GM18520 (cell line): ENCODE measurements at regions not wholly inside any gene's neighbourhood (a gene's known extent, or its start where the extent isn't known, plus 50 kb on each side); places are given as distances from the start of the nearest gene placed in this dataset.
"Not testable (repeated sequence)": the region's sequence is repeated elsewhere in the genome, so short reads cannot be mapped to it uniquely, and the experiment has no call there.

Experiments used
- ATAC-seq: cut with Tn5 transposase; IDR thresholded peaks from one replicate; pipeline ENCODE4 v1.9.1; 2021; ENCODE audit not compliant: unreplicated experiment

DNA sequence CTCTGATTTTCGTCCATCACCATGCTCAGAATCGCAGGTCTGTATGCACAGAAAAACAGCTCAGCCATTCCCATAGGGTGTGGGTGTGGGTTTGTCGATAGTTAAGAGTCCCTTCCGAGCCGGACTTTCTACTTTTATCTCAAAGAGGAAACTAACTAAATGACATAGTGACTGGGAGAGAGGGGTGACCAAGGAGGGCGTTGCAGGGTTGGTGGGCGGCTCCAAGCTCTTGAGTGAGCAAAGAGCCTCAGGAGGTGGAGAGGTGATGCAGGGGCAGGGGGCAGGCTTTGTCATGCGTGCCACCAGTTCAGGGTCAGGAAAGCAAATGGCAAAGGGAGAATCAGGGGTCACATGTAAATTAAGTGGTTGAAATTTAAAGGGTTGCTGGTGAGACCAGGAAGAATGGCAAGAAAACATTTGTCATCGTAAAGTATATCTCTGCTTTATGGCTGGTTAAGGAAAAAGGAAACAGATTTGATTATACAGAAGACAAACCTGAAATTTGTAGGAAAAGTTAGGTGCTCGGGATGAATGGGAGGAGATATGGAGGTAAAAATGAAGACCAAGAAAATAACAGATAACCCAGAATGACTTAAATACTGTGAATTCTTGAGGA, 249.0 kb downstream of the SETD4 start:
- ATAC-seq: no peak

DNA sequence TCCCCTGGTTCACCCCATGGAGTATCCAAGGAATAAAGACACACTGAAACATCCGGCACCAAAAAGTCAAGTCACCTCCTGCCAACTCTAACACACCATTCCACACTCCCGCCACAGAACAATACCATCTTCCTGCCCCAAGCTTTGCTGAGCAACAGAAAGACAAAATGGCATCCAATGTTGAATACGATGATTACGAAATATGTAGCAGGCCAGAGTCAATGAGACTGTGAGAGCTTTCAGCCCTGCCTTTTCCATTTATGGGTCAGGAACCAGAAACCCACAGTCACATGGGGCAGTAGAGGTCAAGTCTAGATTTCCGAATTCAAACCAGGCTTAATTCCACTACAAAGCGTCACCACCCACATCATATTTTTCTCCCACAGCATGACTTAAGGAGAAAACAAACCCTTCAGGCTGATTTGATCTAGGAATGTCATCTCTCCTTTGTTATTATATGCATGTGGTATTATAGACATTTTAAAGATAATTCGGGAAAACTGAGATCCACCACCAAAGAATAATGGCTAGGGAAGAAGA, 249.8 kb downstream of the SETD4 start:
- no peak for ATAC-seq

DNA sequence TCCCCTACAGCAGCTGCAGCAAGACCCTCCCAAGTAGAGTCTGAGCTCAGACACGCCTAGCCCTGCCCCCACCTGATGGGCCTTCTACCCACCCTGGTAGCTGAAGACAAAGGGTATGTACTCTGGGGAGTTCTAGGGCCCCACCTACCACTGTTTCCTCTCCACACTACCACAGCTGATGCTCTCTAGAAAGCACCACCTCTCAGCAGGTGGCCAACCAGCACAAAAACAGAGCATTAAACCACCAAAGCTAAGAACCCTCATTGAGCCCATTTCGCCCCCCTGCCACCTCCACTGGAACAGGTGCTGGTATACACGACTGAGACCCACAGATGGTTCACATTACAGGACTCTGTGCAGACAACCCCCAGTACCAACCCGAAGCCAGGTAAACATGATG, 258.9 kb downstream of the SETD4 start:
- no peak for ATAC-seq

DNA sequence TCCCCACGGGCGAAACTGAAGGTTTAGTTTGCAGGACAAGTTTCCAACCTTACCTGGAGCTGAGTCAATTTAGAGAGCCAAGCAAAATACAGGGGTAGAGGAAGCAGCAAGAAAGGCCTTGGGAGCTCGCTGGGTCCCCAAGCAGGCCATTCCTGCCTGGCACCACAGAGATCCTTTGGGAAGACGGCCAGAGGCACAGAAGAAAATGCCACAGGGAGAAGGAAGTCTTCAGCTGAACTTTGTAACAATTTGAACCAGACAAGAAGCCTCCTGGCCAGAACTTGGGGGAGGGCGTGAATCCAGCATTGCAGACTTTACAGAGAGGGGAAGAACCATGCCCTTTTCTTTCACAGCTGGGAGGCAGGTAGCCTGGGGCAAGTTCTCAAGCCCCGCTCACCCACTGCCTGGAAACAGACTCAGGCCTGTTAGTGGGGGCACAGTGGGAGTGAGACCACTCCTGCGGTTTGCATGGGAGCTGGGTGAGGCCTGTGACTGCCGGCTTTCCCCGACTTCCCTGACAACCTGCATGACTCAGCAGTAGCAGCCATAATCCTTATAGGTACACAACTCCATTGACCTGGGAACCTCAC, 259.4 kb downstream of the SETD4 start:
- ATAC-seq: not testable (repeated sequence)

DNA sequence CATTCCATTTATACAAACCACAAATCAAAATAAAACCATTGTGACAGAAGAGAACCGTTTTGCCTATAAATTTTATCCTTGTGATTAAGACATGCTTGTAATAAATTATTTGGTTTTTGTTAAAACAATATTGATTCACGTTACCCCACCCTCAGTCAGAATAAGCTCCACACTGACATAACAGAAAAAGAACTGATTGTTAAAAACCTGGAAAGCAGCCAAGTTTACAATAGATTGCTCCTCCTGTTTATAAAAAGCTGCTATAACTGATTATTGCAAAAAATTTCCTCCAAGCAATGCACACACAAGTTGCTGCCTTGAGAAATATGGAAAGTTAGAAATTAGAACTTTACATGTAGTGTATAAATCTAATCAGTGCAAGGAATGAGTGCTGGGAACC, 263.5 kb downstream of the SETD4 start:
- no peak for ATAC-seq

DNA sequence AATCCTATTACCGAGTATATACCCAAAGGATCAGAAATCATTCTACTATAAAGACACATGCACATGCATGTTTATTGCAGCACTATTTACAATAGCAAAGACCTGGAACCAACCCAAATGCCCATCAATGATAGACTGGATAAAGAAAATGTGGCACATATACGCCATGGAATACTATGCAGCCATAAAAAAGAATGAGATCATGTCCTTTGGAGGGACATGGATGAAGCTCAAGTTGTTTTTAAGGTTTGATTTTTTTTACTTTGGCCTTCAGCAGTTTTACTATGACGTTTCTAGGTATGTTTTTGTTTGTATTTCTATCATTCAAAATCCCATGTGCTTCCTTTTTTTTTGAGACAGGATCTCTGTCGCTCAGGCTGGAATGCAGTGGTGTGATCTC, 265.8 kb downstream of the SETD4 start:
- not testable (repeated sequence) for ATAC-seq

DNA sequence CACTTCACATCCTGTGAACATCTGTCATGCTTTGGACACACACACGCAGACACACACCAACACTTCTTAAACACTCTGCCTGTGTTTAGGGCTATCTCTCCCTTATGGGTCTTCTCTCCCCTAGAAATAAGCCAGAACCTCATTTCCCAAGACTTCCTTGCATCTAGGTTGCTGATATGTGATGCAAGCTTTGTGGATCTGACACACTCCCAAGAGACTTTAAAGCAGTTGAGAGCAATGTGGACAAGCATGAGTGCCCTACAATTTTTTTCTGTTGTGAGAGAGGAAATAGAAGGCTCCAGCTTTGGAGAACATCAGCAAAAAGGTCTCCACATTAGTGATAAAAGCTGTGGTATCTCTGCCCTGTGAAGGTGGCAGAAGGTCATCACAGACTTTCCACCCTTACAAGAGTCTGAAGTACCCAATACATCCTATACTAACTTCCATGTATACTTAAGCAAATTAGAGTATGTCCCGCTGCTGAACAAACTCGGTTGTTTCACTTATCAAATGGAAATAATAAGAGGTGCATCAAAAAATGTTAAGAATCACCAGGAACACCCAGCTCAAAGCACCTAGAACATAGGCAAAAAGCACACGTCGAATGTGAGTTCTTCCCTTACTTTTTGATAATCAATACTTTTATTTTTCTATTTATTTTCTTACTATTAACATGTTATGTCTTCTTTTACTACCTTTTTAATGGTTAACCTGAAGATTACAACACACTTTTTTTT, 267.6 kb downstream of the SETD4 start:
- ATAC-seq: no peak

DNA sequence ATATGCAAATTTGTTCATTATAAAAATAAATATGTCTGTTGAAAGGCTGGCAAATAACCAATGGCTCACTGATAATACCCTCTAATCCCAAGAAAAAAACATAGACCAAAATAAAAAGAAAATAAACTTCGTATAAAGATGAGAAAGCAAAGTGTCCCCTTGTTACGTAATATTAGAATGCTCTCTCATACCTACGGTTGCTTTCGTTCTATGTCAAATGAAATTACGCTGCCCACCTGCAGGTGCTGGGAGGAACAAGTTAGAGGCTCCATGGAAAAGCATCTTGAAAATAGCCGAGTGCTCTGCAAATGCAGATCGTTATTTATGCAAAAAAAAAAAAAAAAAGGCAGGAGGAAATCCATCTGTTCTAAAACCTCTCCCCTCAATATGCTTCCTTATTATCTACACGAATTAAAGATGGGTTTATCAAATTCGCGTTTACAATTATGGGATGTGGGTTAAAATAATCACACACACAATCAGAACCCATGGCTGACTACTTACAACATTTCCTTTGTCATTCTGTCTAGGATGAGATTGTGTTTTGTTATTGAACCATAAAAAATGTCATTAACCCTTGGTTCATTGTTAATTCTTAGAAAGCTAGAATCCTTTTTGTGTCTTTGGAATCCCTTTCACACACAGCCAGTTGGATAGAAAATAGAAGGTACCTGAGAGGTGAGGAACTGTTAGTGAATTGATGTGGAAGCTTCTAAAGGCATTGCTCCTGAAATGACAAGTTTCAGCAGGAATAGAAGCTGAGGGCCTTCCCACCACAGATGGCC, 268.6 kb downstream of the SETD4 start:
- no peak for ATAC-seq

DNA sequence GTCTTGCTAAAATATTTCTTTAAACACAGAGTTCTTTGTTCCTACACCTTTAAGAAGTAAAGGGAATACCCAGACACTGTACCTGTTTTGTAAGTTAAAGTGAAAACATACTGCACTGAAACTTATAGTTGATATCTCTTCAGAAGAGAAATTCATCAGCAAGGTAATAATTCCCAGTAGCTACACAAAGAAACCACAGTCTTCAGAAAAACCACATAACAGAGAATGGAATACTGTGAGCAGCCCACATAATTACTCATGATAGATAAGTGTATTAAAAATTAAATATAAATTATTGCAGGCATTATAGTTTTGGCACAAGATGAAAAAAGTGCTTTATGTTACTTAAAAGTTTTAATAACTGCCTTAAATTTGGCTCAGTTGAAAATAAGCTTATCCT, 276.6 kb downstream of the SETD4 start:
- no peak for ATAC-seq

DNA sequence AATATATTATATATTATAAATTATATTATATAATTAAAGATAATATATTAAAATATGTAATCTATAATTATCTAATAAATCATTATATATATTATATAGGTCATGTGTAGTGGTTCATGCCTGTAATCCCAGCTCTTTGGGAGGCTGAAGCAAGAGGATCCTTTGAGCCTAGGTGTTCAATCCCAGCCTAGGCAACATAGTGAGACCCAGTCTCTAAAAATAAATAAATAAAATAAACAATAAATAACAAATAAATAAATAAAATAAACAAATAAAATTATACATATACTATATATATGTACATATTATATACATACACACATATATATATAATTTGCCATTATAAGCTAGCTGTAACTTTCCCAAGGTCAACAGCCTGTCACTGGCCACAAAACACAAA, 277.7 kb downstream of the SETD4 start:
- no peak for ATAC-seq

DNA sequence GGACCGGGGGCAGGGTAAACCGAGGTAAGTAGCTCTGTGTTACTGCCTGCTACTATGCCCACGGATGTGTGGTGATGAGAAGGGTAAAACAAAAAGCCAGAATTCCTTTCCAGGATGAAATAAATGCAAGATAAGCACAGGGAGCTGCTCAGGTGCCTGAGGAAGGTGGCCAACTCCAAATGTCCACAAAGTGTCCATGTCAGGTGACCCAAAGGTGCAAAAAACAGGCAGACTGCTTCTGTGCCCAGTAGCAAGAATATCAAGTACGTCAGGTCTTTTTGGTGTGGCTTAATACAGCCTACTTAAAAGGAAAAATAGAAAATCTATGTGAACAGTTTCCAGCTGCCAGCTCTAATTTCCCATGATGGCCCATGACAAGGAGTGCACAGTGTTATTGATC, 279.3 kb downstream of the SETD4 start:
- ATAC-seq: no peak

DNA sequence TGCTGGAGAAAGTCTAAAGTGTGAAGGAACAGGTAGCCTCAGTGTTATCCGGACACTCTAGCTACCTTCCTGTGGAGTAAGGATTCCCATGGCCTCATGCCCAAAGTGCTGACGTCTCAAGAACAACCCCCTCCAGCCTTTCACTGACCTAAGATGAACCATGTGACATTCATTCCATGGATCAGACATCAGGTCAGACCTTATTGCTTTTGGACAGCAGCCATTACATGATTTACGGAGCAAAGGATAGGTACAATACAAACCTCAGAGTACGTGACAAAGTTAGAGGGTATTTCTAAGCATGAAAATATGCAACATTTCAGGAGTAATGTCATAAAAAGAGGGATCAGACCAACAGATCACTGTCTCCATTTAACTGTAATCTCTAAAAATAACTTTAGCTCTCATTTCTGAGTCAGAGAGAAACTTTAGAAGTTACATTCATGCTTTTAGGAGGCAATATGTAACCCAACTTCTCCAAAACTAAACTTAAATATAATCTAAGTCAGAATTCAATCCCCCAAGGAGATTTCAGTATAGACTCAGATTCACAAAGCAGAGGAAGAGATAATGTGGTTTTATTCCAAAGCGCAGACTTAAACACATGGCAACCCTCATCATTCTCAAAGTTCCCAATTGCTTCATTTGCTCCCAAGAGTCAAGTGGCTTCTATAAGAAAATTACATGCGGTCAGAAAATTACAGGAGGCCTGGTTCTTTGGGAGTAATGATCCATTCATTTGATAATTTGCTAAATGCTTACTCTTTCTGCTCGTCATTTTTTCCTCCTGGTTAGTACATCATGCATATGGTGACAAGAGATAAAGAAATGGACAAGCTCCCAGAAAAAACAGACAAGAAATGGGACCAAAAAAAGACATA, 280.4 kb downstream of the SETD4 start:
- ATAC-seq: no peak

DNA sequence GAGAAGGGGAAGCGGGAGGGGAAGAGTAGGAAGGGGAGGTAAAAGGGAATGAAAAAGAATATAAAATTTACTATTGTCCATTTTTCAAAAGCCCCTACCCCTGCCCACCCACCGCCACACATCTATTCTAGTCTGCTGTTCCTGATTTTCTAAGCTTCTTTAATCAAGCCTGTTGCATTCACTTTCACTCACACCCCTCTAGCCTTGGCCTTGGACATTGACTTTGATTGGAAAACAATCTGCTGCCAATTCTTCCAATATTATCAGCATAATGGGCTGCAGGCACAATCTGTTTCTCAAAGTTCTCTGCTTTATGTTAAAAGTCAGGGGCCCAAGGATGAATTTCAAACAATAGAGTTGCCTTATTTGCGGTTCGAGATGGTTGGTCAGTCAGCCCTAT, 281.2 kb downstream of the SETD4 start:
- ATAC-seq: no peak

DNA sequence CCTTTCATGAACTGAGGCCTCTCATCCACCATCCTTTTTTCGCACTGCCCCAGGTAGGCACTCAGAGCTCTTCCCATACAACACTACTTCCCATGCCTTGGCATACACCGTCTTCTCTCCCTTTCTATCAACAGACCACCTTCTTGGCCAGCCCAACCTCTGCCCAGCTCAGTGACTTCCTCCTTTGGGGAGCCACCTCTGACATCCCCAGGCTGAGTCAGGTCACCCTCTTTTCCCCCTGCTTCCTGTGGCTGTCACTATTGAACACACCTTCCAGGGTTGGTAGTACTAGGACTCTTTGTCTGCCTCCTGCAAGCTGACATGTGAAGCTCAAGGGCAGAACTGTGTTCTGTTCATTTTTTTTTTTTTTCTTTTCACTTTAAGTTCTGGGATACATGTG, 283.2 kb downstream of the SETD4 start:
- ATAC-seq: no peak

DNA sequence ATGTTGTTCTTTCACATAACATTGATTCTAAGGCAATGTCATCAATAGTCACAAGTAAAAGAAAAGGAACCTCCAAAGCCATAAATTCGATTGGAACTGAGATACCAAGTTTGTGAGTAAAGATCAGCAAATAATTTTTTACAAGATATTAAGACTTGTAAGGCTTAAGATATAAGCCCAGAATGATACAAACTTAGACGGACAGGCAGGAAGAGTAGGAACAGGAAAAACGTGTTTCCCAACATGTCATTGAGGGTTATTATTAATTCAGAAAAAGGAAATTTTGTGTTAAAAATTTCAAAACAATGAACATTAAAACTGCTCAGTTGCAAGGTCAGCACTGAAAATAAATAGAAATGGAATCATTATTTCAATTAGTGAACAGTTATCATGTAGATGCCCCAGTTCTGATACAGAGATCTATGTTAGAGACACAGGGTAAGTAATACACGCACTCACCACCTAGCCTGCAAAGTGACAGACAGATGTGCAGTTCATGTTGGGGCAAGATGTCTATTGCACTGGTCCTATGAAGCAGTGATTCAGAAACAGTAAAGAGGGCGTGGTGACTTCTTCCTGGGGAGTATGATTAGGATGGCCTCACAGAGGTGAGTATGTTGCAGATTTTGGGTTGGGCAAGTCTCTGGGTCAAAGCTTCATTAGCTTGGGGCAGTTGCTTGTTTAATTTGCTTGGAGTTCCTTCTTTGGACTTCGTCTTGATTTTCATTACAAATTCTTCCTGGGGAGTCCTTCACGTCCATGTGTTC, 284.4 kb downstream of the SETD4 start:
- no peak for ATAC-seq

DNA sequence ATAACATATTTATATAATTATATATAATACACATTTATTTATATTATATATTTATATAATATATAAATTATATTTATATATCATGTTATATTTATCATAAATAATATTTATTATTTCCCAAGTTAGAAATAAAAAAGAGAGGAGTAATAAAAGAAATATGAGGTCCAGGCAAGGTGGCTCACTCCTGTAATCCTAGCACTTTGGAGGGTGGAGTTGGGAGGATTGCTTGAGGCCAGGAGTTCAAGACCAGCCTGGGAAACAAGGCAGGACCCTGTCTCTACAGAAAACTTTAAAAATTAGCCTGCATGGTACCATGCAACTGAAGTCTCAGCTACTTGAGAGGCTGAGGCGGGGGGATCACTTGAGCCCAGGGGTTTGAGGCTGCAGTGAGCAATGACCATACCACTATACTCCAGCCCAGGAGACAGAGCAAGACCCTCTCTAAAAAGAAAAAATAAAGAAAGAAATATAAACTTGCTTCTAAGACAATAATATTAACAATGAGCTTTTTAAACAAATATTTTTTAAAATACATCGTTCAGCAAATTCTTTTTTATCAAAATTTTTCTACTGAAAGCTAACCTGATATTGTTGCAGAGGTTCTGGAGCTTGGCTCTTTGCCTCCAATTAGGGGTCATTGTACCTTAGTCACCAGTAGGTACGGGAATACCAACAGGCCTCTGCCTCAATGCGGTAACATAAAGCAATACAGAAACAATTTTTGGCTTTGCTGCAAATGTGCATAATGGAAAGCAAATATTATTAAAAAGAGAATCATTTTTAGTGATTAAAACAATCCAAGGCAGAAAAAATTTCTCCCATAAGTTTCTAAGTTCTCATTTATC, 290.0 kb downstream of the SETD4 start:
- no peak for ATAC-seq

DNA sequence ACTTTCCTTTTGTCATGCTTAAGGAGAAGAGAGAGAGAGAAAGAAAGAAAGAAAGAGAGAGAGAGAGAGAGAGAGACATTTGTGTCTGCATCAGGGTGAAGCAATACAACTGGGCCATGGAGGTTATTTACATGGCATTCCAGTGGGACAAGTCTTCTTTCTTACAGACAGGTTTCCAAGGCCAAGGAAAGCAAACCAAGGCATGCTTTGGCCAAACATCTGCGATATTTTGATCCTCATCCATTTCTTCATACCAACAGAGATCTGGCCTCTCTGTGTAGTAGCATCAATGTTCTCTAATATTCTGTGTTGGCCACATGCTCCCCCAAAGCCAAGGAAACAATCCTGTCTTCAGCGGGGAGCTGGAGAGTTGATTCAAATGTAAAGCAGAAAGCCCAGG, 292.1 kb downstream of the SETD4 start:
- ATAC-seq: no peak

DNA sequence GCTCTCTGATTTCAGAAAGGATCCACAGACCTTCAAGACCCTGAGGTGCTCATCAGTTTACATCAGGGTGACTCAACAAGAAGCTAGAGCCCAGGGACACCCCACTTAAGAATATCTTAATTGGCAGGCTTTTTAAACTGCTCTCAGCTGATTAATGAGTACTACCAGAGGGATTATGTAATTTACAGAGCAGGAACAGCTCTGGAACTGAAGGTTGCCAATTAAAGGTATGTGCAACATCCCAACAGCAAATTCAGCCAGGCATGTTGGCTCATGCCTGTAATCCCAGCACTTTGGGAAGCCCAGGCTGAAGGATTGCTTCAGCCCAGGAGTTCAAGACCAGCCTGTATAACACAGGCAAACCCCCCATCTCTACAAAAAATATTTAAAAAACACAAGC, 295.7 kb downstream of the SETD4 start:
- no peak for ATAC-seq

DNA sequence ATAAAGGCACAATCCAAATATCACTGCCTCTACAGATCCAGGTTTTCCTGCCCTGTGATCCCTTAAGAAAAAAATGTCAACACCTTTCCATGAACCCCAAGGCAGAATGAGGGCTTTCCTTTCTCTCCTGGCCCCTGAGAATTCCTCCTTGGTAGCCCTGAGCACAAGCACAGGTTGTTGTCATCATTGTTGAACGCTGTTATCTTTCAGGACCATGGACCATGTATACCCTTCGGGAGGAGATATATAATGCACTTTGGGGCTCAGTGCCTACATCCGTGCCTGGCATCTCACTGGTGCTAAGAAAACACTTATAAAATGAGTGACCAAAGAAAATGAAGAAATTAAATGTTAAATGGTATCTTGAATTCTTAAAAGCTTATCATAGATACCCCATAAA, 296.2 kb downstream of the SETD4 start:
- ATAC-seq: no peak
